Thyroid gland (tissue), 4 donors: ENCODE measurements at regions not wholly inside any gene's neighbourhood (a gene's known extent, or its start where the extent isn't known, plus 50 kb on each side); places are given as distances from the start of the nearest gene placed in this dataset.

Experiments used
- CTCF ChIP-seq, 6 experiments: fragments of 200-600 bp in 3 of 6; fragments of 450-650 bp in 3 of 6; sonication (generic) in 3 of 6; IDR thresholded peaks; one replicate each; pipeline ENCODE4 v1.5.1; 2016 to 2019; ENCODE audit warnings: antibody characterized with exemption in 6 of 6, mild to moderate bottlenecking in 2 of 6, inconsistent platforms in 1 of 6, moderate library complexity in 1 of 6
- POLR2A ChIP-seq, 2 donors: fragments of 450-650 bp; IDR thresholded peaks; one replicate each; pipeline ENCODE4 v1.6.1; 2017; ENCODE audit warnings: antibody characterized with exemption in 2 of 2, mild to moderate bottlenecking in 2 of 2, moderate library complexity in 1 of 2

- TF ChIP-seq POLR2A (IDR thresholded peaks at IDR 0.05) (no peak), CTCF (IDR thresholded peaks at IDR 0.05) (no peak)
Measured at GRCh38 chr4:29307256-29307655, 1412.9 kb upstream of the PCDH7 start.
